Trophoblast cell (in vitro differentiated cells and primary cell): ENCODE measurements at regions not wholly inside any gene's neighbourhood (a gene's known extent, or its start where the extent isn't known, plus 50 kb on each side); places are given as distances from the start of the nearest gene placed in this dataset.

Experiments
- DNase-seq, 2 donors: peaks; one replicate each; pipeline ENCODE4 v3.0.0-alpha.2; 2016
- H2AFZ ChIP-seq: 2 replicates; pipeline ENCODE4 v1.6.1; 2013; ENCODE audit warnings: low read length, moderate library complexity, mild to moderate bottlenecking; ENCODE audit not compliant: insufficient read depth, poor library complexity
- H2AK5ac ChIP-seq: 2 replicates; pipeline ENCODE4 v1.6.1; 2013; ENCODE audit warnings: mild to moderate bottlenecking, low read length
- H2BK120ac ChIP-seq: 2 replicates; pipeline ENCODE4 v1.6.1; 2013; ENCODE audit warnings: low read length, mild to moderate bottlenecking, moderate library complexity; ENCODE audit not compliant: insufficient read depth, poor library complexity
- H2BK12ac ChIP-seq: 2 replicates; pipeline ENCODE4 v1.6.1; 2013; ENCODE audit warnings: mild to moderate bottlenecking, low read length, moderate library complexity
- H2BK5ac ChIP-seq: 2 replicates; pipeline ENCODE4 v1.6.1; 2013; ENCODE audit warnings: low read length, low read depth, moderate library complexity, mild to moderate bottlenecking; ENCODE audit not compliant: poor library complexity
- H3K14ac ChIP-seq: 2 replicates; pipeline ENCODE4 v1.6.1; 2013; ENCODE audit warnings: mild to moderate bottlenecking, low read length
- H3K18ac ChIP-seq: 2 replicates; pipeline ENCODE4 v1.6.1; 2013; ENCODE audit warnings: mild to moderate bottlenecking, low read length
- H3K23ac ChIP-seq: 2 replicates; pipeline ENCODE4 v1.6.1; 2013; ENCODE audit warnings: low read length
- H3K27ac ChIP-seq: 2 replicates; pipeline ENCODE4 v1.5.1; 2013; ENCODE audit warnings: low read depth, mild to moderate bottlenecking, inconsistent platforms, low read length, moderate library complexity
- H3K27me3 ChIP-seq: 2 replicates; pipeline ENCODE4 v1.6.1; 2013; ENCODE audit warnings: inconsistent platforms, mild to moderate bottlenecking, low read length, moderate library complexity; ENCODE audit not compliant: insufficient read depth
- H3K36me3 ChIP-seq, 2 experiments: 1 replicate in 1 of 2; 2 replicates in 1 of 2; pipeline ENCODE4 v1.6.1; 2013; ENCODE audit warnings: low read length in 2 of 2, mild to moderate bottlenecking in 2 of 2, moderate library complexity in 1 of 2; ENCODE audit not compliant: insufficient read depth in 2 of 2, control insufficient read depth in 1 of 2
- H3K4ac ChIP-seq: 2 replicates; pipeline ENCODE4 v1.6.1; 2013; ENCODE audit warnings: low read depth, mild to moderate bottlenecking, low read length, moderate library complexity
- H3K4me1 ChIP-seq, 2 experiments: 1 replicate in 1 of 2; 2 replicates in 1 of 2; pipeline ENCODE4 v1.6.1; 2013; ENCODE audit warnings: low read length in 2 of 2, mild to moderate bottlenecking in 2 of 2, moderate library complexity in 1 of 2; ENCODE audit not compliant: insufficient read depth in 2 of 2, control insufficient read depth in 1 of 2
- H3K4me2 ChIP-seq: 2 replicates; pipeline ENCODE4 v1.6.1; 2013; ENCODE audit warnings: inconsistent platforms, mild to moderate bottlenecking, low read length, moderate library complexity
- H3K4me3 ChIP-seq: 2 replicates; pipeline ENCODE4 v1.5.1; 2013; ENCODE audit warnings: mild to moderate bottlenecking, low read depth, low read length, inconsistent platforms
- H3K79me1 ChIP-seq: one replicate; pipeline ENCODE4 v1.6.1; 2013; ENCODE audit warnings: low read length
- H3K79me2 ChIP-seq: 2 replicates; pipeline ENCODE4 v1.6.1; 2013; ENCODE audit warnings: low read length, mild to moderate bottlenecking; ENCODE audit not compliant: control insufficient read depth, insufficient read depth, poor library complexity
- H3K9ac ChIP-seq: 2 replicates; pipeline ENCODE4 v1.6.1; 2013; ENCODE audit warnings: mild to moderate bottlenecking, low read length
- H3K9me3 ChIP-seq: 2 replicates; pipeline ENCODE4 v1.6.1; 2013; ENCODE audit warnings: low read depth, mild to moderate bottlenecking, control low read depth, inconsistent platforms, low read length; ENCODE audit not compliant: insufficient read depth
- H4K12ac ChIP-seq: 2 replicates; pipeline ENCODE4 v1.6.1; 2013; ENCODE audit warnings: low read depth, mild to moderate bottlenecking, low read length, moderate library complexity
- H4K8ac ChIP-seq: 2 replicates; pipeline ENCODE4 v1.6.1; 2013; ENCODE audit warnings: low read depth, mild to moderate bottlenecking, low read length, moderate library complexity
- H4K91ac ChIP-seq: one replicate; pipeline ENCODE4 v1.6.1; 2013; ENCODE audit warnings: low read depth, mild to moderate bottlenecking, low read length, moderate library complexity
- WGBS: extraction: QIAGEN DNeasy Blood & Tissue Kit; methylation state at CpG from one replicate; pipeline ENCODE4 v1.1.7; 2013; ENCODE audit warnings: missing lambda C conversion rate; ENCODE audit not compliant: insufficient read length, insufficient coverage; ENCODE audit errors: extremely low coverage; 5-methylcytosine and 5-hydroxymethylcytosine counted together

- no peaks in the 10 kb centered on the region for H3K36me3 ChIP-seq
- H4K12ac ChIP-seq = no peak overlapping the region
- no peak overlapping the region for H4K91ac ChIP-seq
- H3K9me3 ChIP-seq = no peaks in the 10 kb centered on the region
- H3K27me3 ChIP-seq = no peaks in the 10 kb centered on the region
- no peak overlapping the region for H2BK5ac ChIP-seq
- no peak overlapping the region for H3K9ac ChIP-seq
- no peak overlapping the region for H3K4me3 ChIP-seq
- H2AK5ac ChIP-seq = no peak overlapping the region
- H3K27ac ChIP-seq = no peak overlapping the region
- H3K79me2 ChIP-seq = no peaks in the 10 kb centered on the region
- H3K4ac ChIP-seq = no peak overlapping the region
- no peak overlapping the region for H3K23ac ChIP-seq
- no peaks in the 10 kb centered on the region for H3K79me1 ChIP-seq
- no CpG with 5 or more reads among the region's 4 CpGs for WGBS
- H3K4me1 ChIP-seq = no peaks in the 10 kb centered on the region
- DNase-seq = no peak
- no peak overlapping the region for H3K18ac ChIP-seq
- no peak overlapping the region for H2BK120ac ChIP-seq
- no peak overlapping the region for H3K4me2 ChIP-seq
- H3K14ac ChIP-seq = no peak overlapping the region
- H4K8ac ChIP-seq = no peak overlapping the region
- H2BK12ac ChIP-seq = no peak overlapping the region
- H2AFZ ChIP-seq = no peak overlapping the region
Measured at GRCh38 chr13:104975272-104975671, 1560.2 kb downstream of the EFNB2 start.

DNA sequence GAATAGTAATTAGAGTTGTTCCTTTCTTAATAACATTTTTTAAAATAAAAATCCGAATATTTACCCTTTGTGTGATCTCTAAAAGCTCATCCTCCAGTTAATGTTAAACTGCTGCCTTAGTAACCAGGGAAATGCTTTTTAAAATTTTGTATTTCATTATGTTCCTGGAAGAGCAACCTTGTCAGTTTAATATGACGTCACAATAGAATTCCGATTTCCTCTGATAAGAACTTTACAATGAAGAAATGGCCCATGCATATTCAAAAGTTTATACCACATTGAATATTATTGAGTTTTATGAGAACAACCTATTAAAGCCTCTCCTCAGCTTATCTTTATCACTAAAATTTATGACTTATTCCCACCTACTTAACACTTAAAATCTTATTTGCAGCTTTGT lies 1566.6 kb downstream of the EFNB2 start:
- Histone ChIP-seq H4K91ac (no peak overlapping the region), H2BK5ac (no peak overlapping the region), H3K18ac (no peak overlapping the region), H3K4ac (no peak overlapping the region), H3K23ac (no peak overlapping the region), H3K9ac (no peak overlapping the region), H3K14ac (no peak overlapping the region), H2BK12ac (no peak overlapping the region), H3K4me2 (no peak overlapping the region), H3K79me2 (no peaks in the 10 kb centered on the region), H4K12ac (no peak overlapping the region), H3K9me3 (no peaks in the 10 kb centered on the region), H3K4me3 (no peak overlapping the region), H4K8ac (no peak overlapping the region), H3K36me3 (no peaks in the 10 kb centered on the region), H3K27me3 (no peaks in the 10 kb centered on the region), H2AK5ac (no peak overlapping the region), H2BK120ac (no peak overlapping the region), H3K4me1 (no peaks in the 10 kb centered on the region), H3K27ac (no peak overlapping the region), H3K79me1 (no peaks in the 10 kb centered on the region), H2AFZ (no peak overlapping the region)
- no peak for DNase-seq
- no CpG with 5 or more reads among the region's 3 CpGs for WGBS

DNA sequence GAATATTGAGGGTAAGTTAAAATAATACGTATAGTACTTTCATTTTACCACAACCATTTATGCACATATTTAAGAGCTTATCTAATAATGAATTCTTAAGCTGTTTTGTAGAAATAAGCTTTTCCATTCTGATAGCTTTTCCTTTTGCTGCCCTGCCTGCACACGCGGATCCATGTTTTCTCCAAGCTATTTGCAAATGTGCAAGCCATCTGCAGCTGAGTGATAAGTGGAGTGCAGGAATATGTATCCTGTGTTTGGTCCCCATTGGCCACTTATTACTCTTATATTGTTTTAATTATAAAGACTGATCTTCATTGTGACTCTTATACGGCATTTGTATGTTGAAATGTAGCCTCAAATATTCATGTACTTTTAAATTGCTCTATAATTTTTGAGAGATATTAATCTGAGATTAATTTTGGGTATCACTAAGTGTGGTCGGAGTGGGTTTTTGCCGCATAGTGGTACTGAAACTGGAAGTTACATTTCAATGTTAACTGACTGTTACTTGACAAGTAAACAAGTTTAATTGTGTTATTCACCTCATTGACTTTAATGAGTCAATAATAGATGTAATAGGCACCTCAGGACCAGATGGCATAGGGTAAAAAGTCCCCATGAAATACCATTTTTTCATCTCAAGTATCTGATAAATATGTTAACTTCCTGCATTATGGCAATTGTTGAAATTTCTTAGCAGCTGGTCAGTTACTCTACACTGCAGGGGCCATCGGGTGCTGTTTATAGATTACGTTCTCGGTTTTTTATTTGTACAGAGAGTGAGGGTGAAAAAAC lies 1567.4 kb downstream of the EFNB2 start:
- Histone ChIP-seq H3K79me2 (no peaks in the 10 kb centered on the region), H3K27ac (no peak overlapping the region), H2BK12ac (no peak overlapping the region), H2AK5ac (no peak overlapping the region), H3K27me3 (no peaks in the 10 kb centered on the region), H3K14ac (no peak overlapping the region), H2BK5ac (no peak overlapping the region), H3K18ac (no peak overlapping the region), H4K12ac (no peak overlapping the region), H3K4me3 (no peak overlapping the region), H3K9me3 (no peaks in the 10 kb centered on the region), H3K4me1 (no peaks in the 10 kb centered on the region), H3K23ac (no peak overlapping the region), H3K4me2 (no peak overlapping the region), H2BK120ac (no peak overlapping the region), H2AFZ (no peak overlapping the region), H3K36me3 (no peaks in the 10 kb centered on the region), H3K9ac (no peak overlapping the region), H4K8ac (no peak overlapping the region), H4K91ac (no peak overlapping the region), H3K4ac (no peak overlapping the region), H3K79me1 (no peaks in the 10 kb centered on the region)
- WGBS = no CpG with 5 or more reads among the region's 9 CpGs
- DNase-seq = no peak

- no peaks in the 10 kb centered on the region for H3K27me3 ChIP-seq
- WGBS = no CpG with 5 or more reads among the region's 3 CpGs
- no peaks in the 10 kb centered on the region for H3K9me3 ChIP-seq
- H3K79me2 ChIP-seq = no peaks in the 10 kb centered on the region
- no peak overlapping the region for H3K27ac ChIP-seq
- no peak overlapping the region for H3K18ac ChIP-seq
- H3K4me3 ChIP-seq = no peak overlapping the region
- H2BK120ac ChIP-seq = no peak overlapping the region
- no peak overlapping the region for H2BK12ac ChIP-seq
- no peak overlapping the region for H4K91ac ChIP-seq
- no peak overlapping the region for H3K9ac ChIP-seq
- H3K4ac ChIP-seq = no peak overlapping the region
- H3K4me2 ChIP-seq = no peak overlapping the region
- H3K23ac ChIP-seq = no peak overlapping the region
- no peak overlapping the region for H2AFZ ChIP-seq
- H3K36me3 ChIP-seq = no peaks in the 10 kb centered on the region
- no peak overlapping the region for H3K14ac ChIP-seq
- DNase-seq = no peak
- no peak overlapping the region for H4K12ac ChIP-seq
- no peaks in the 10 kb centered on the region for H3K79me1 ChIP-seq
- no peak overlapping the region for H2AK5ac ChIP-seq
- no peak overlapping the region for H4K8ac ChIP-seq
- H3K4me1 ChIP-seq = no peaks in the 10 kb centered on the region
- H2BK5ac ChIP-seq = no peak overlapping the region
Measured at GRCh38 chr13:104967376-104967775, 1568.1 kb downstream of the EFNB2 start.
